ENCODE measurements at regions not wholly inside any gene's neighbourhood (a gene's known extent, or its start where the extent isn't known, plus 50 kb on each side); places are given as distances from the start of the nearest gene placed in this dataset.

- no peak overlapping the region for H3K4me3 Mint-ChIP-seq
- ATAC-seq = no peak
Observed at GRCh38 chr4:152107736-152108500, 347.1 kb upstream of the GATB start.

GRCh38 chr4:152106781-152107321 lies 346.0 kb upstream of the GATB start:
- DNase-seq (no peak), ATAC-seq (no peak)
- Mint-ChIP-seq H3K27me3 (no peaks in the 10 kb centered on the region), H3K27ac (no peak overlapping the region), H3K36me3 (ENCODE audit: low read depth) (peaks cover 3% of the 10 kb centered on the region), H3K4me3 (peak overlapping the region; percentile 10), H3K4me1 (peaks cover 39% of the 10 kb centered on the region)
- H3K9me3 ChIP-seq (ENCODE audit: control insufficient read depth, low read length, poor library complexity, severe bottlenecking) = no peaks in the 10 kb centered on the region

More at GRCh38 chr4:152107736-152108500, 347.1 kb upstream of the GATB start:
- no peak for DNase-seq
- Mint-ChIP-seq H3K27me3 (no peaks in the 10 kb centered on the region), H3K4me1 (peaks cover 38% of the 10 kb centered on the region), H3K36me3 (ENCODE audit: low read depth) (peaks cover 5% of the 10 kb centered on the region), H3K27ac (peak overlapping the region; percentile 6)
- no peaks in the 10 kb centered on the region for H3K9me3 ChIP-seq (ENCODE audit: control insufficient read depth, low read length, poor library complexity, severe bottlenecking)

GRCh38 chr4:152106113-152106763 lies 345.4 kb upstream of the GATB start:
- peaks cover 44% of the 10 kb centered on the region for H3K4me1 Mint-ChIP-seq
- no peak for ATAC-seq
- H3K27ac Mint-ChIP-seq = peak overlapping the region; percentile 96
- no peak for DNase-seq
- H3K27me3 Mint-ChIP-seq = no peaks in the 10 kb centered on the region
- H3K4me3 Mint-ChIP-seq = peak overlapping the region; percentile 28
- H3K36me3 Mint-ChIP-seq (ENCODE audit: low read depth) = peaks cover 4% of the 10 kb centered on the region
- no peaks in the 10 kb centered on the region for H3K9me3 ChIP-seq (ENCODE audit: control insufficient read depth, low read length, poor library complexity, severe bottlenecking)

- H3K9me3 ChIP-seq (ENCODE audit: control insufficient read depth, low read length, poor library complexity, severe bottlenecking) = no peaks in the 10 kb centered on the region
- H3K27me3 Mint-ChIP-seq = no peaks in the 10 kb centered on the region
- peak overlapping the region; percentile 96 for H3K27ac Mint-ChIP-seq
- ATAC-seq = no peak
- peaks cover 53% of the 10 kb centered on the region for H3K4me1 Mint-ChIP-seq
- H3K36me3 Mint-ChIP-seq (ENCODE audit: low read depth) = peaks cover 4% of the 10 kb centered on the region
- H3K4me3 Mint-ChIP-seq = peak overlapping the region; percentile 28
- no peak for DNase-seq
Observed at GRCh38 chr4:152104901-152105357, 344.1 kb upstream of the GATB start.

GRCh38 chr4:152104356-152104755 lies 343.5 kb upstream of the GATB start:
- H3K9me3 ChIP-seq (ENCODE audit: control insufficient read depth, low read length, poor library complexity, severe bottlenecking) = no peaks in the 10 kb centered on the region
- Mint-ChIP-seq H3K27ac (peak overlapping the region; percentile 96), H3K27me3 (no peaks in the 10 kb centered on the region), H3K36me3 (ENCODE audit: low read depth) (peaks cover 4% of the 10 kb centered on the region), H3K4me3 (peak overlapping the region; percentile 28), H3K4me1 (peaks cover 53% of the 10 kb centered on the region)
- DNase-seq (no peak), ATAC-seq (no peak)

- H3K27ac Mint-ChIP-seq = peak overlapping the region; percentile 96
- H3K36me3 Mint-ChIP-seq (ENCODE audit: low read depth) = peaks cover 4% of the 10 kb centered on the region
- H3K4me3 Mint-ChIP-seq = peak overlapping the region; percentile 89
- H3K9me3 ChIP-seq (ENCODE audit: control insufficient read depth, low read length, poor library complexity, severe bottlenecking) = no peaks in the 10 kb centered on the region
- ATAC-seq (no peak), DNase-seq (no peak)
- H3K4me1 Mint-ChIP-seq = peaks cover 57% of the 10 kb centered on the region
- H3K27me3 Mint-ChIP-seq = no peaks in the 10 kb centered on the region
Observed at GRCh38 chr4:152103181-152103901, 342.5 kb upstream of the GATB start.

- Mint-ChIP-seq H3K27me3 (no peaks in the 10 kb centered on the region), H3K27ac (peak overlapping the region; percentile 96), H3K4me1 (peaks cover 56% of the 10 kb centered on the region), H3K4me3 (peak overlapping the region; percentile 89), H3K36me3 (ENCODE audit: low read depth) (peaks cover 3% of the 10 kb centered on the region)
- no peak for ATAC-seq
- H3K9me3 ChIP-seq (ENCODE audit: control insufficient read depth, low read length, poor library complexity, severe bottlenecking) = no peaks in the 10 kb centered on the region
- no peak for DNase-seq
Observed at GRCh38 chr4:152102436-152103000, 341.7 kb upstream of the GATB start.

GRCh38 chr4:152101556-152102435 lies 341.0 kb upstream of the GATB start:
- ATAC-seq = no peak
- H3K27ac Mint-ChIP-seq = peak overlapping the region; percentile 96

GRCh38 chr4:152100379-152101201 lies 339.8 kb upstream of the GATB start:
- Mint-ChIP-seq H3K36me3 (ENCODE audit: low read depth) (peaks cover 4% of the 10 kb centered on the region), H3K4me1 (peaks cover 61% of the 10 kb centered on the region), H3K4me3 (peak overlapping the region; percentile 89), H3K27ac (peak overlapping the region; percentile 96), H3K27me3 (no peaks in the 10 kb centered on the region)
- H3K9me3 ChIP-seq (ENCODE audit: control insufficient read depth, low read length, poor library complexity, severe bottlenecking) = no peaks in the 10 kb centered on the region
- DNase-seq (peak; percentile 34 to 57 (median 55)), ATAC-seq (peak; percentile 86)

More at GRCh38 chr4:152101556-152102435, 341.0 kb upstream of the GATB start:
- Mint-ChIP-seq H3K4me3 (peak overlapping the region; percentile 89), H3K36me3 (ENCODE audit: low read depth) (peaks cover 4% of the 10 kb centered on the region), H3K27me3 (no peaks in the 10 kb centered on the region), H3K4me1 (peaks cover 58% of the 10 kb centered on the region)
- H3K9me3 ChIP-seq (ENCODE audit: control insufficient read depth, low read length, poor library complexity, severe bottlenecking) = no peaks in the 10 kb centered on the region
- no peak for DNase-seq

- H3K27ac Mint-ChIP-seq = peak overlapping the region; percentile 96
- H3K9me3 ChIP-seq (ENCODE audit: control insufficient read depth, low read length, poor library complexity, severe bottlenecking) = no peaks in the 10 kb centered on the region
- ATAC-seq (peak; percentile 24), DNase-seq (no peak)
- no peaks in the 10 kb centered on the region for H3K27me3 Mint-ChIP-seq
- H3K4me1 Mint-ChIP-seq = peaks cover 61% of the 10 kb centered on the region
- H3K36me3 Mint-ChIP-seq (ENCODE audit: low read depth) = peaks cover 4% of the 10 kb centered on the region
- peak overlapping the region; percentile 89 for H3K4me3 Mint-ChIP-seq
Observed at GRCh38 chr4:152099981-152100378, 339.2 kb upstream of the GATB start.

GRCh38 chr4:152099555-152099954 lies 338.7 kb upstream of the GATB start:
- no peaks in the 10 kb centered on the region for H3K27me3 Mint-ChIP-seq
- DNase-seq = no peak
- peak overlapping the region; percentile 63 for H3K4me3 Mint-ChIP-seq

More at GRCh38 chr4:152099555-152099954, 338.7 kb upstream of the GATB start:
- H3K9me3 ChIP-seq (ENCODE audit: control insufficient read depth, low read length, poor library complexity, severe bottlenecking) = no peaks in the 10 kb centered on the region
- no peak for ATAC-seq
- Mint-ChIP-seq H3K36me3 (ENCODE audit: low read depth) (peaks cover 4% of the 10 kb centered on the region), H3K4me1 (peaks cover 64% of the 10 kb centered on the region), H3K27ac (peak overlapping the region; percentile 96)

Data from T-helper 17 cell (primary cell).